Activated CD4-positive, alpha-beta T cell treated with anti-CD3 and anti-CD28 coated beads, Interleukin-2, amount 50 U/mL, for 16 hours (primary cell): ENCODE measurements at regions not wholly inside any gene's neighbourhood (a gene's known extent, or its start where the extent isn't known, plus 50 kb on each side); places are given as distances from the start of the nearest gene placed in this dataset.

ENCODE experiments used
- DNase-seq: peaks from one replicate; pipeline ENCODE4 v3.0.0-alpha.2; 2020

DNA sequence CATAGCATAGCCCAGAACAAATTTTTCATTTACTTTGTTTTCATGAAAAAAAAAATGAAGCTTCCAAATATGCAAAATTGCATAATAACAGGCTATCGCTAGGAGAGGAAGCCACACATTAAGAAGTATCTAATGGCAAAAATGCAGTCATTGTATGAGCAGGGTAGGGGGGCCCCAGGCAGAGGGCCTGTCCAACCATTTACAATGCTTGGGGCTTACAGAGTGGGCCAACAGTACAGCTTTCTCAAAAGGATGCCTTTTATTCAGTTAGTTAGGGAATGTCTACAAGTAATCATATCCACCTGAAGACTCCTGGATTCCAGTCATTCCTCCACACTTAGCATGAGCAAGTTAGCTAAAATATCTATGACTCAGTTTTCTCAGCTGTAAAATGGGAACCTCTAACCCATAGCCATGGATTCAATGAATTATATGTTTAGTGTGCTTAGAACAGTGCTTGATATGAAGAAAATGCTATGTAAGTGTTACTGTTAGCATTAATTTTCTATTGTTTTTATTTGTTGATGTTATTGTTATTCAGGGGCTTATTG lies 117.7 kb downstream of the GAS1 start:
- no peak for DNase-seq

DNA sequence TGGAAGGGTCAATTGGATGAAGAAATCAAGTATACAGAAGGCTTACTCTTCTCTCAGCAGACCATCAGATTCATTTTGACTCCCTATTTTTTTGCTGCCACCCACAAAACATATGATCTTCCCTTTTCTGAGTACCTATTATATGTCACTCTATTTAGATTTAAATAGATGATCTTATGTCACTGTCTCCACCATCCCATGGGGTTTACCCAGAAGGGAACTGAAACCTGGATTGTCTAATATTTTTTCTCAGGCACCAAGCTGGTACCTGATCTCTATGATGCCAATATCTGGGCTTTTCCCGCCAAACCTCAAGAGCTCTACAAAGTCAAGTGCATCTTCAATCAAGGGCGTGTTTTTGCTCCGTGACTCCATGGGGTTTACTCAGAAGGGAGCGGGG lies 118.7 kb downstream of the GAS1 start:
- DNase-seq, result no peak

DNA sequence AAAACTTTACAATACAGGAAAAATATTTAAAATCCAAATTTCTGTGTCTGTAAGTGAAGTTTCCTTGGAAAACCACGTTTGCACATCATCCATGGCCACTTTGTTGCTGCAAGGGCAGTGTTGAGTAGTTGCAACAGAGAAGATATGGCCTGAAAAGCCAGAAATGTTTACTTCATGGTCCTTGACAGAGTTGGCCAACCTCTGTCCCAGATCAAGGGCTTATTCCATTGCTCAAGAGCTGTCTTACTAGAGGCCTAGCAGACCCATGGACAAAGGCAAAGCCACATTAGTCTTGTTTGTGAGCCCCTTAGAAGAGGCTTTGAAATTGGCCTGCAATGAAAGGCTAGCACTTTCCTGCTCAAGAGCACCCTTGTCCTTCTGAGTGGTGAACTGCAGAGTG lies 119.4 kb downstream of the GAS1 start:
- DNase-seq, result no peak

DNA sequence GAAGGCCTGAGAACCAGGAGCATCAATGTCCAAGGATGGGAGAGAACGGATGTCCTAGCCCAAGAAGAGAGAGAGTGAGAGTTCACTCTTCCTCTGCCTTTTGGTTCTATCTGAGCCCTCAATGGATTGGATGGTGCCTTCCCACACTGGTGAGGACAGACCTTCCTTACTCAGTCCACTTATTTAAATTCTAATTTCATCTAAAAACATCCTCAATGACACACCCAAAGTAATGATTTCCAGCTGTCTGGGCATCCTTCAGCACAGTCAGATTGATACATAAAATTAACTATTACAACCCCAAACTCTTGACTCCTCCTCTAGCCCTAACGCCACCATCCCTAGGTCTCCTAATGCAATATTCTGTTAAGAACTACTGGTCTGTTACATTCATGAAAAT lies 122.0 kb downstream of the GAS1 start:
- no peak for DNase-seq

DNA sequence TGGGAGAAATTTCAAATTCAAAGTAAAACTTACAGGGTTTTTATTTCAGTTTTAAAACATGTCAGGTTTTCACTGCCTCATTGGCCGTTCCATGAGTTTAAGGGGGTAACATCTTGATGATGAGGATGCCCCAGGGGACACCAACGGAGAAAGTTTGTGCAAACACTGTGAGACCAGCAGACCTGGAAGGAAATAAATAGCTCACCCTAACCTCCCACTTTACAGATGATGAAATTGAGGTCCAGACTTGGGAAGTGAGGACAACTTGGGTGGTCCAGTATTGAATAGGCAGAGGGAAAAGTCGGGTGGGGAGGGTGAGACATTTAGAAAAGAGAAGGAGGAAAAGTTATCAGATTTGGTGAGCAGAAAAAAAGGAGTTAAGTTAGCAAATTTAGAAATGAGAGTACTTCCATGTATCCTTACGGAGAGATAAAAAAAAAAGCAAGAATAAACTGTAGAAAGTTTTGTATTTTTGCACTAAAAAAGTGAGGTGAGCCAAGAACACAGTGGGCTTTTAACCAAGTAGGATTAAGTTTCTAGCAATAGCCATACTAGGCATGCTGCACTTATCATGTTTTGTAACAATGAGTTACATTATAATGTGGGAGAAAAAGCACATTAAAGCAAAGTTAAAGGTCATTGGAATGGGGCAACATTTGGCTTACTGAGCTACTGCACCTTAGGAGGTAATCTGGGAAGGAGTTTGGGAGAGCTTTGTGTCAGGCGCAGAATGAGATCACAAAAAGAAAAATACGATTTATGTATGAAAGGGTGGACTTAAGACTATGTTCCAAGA lies 125.1 kb downstream of the GAS1 start:
- no peak for DNase-seq

DNA sequence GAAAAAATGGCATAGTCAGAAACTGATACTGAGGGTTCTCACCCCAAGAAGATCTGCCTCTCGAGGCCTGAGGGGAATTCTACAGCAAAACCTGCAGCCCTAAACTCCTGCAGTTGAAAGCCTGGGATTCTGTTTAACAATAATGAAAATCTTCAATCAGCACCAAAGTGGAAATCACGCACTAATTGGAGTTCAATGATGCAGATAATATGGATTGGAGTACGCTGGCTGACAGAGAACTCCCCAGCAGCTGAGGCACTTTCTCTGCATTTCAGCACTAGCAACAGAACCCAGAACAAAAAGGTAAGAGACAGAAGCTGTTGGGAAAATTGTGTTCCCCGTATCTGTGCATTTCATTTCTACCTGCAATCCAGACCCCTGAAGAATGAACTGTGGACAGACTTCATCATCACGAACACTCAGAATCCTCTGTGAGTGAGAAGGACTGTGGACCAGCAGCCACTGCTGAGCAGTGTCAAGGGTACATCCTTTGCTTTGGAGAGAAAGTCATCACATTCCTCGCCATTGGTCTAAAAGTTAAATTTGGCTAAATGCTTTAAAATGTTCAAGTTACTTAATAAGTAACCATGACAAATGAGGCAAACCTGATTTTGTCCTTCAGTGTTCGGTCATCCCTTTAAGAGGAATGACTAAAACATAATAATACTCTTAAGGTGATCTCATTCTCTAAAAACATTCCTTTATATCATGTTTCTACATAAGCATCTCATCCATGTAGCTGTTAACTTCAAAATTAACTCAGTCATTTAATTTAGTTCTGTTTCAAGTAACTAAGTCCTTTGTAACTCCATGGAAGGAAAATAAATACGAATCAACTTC lies 126.1 kb downstream of the GAS1 start:
- no peak for DNase-seq

DNA sequence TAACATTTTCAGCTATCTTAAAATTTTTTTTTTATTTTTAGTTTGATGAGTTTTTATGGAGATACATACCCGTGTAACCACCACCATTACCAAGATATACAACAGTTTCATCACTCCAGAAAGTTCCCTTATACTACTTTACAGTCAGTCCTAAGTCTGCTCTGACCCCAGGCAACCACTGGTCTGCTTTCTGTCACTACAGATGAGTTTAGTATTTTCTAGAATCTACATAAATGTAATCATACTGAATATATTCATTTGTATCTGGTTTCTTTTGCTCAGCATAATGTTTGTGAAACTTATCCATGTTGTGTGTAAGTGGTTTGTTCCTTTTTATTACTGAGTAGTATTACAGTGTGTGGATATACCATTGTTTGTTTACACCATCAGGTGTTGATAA lies 127.8 kb downstream of the GAS1 start:
- DNase-seq, result no peak

DNA sequence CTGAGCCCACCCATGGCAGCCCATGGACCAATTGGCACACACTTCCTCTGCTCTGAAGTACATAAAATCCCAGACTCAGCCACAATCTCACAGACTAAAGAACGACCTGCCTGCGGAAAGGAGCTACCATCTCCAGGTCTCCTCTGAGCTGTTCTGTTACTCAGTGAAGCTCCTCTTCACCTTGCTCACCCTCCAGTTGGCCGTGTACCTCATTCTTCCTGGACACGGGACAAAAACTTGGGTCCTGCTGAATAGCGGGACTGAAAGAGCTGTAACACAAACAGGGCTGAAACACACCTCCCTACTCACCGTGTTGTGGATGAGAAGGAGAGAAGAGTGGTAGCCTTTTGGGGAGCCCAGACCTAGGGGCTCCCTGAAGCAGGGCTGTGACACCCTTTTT lies 128.7 kb downstream of the GAS1 start:
- no peak for DNase-seq

DNA sequence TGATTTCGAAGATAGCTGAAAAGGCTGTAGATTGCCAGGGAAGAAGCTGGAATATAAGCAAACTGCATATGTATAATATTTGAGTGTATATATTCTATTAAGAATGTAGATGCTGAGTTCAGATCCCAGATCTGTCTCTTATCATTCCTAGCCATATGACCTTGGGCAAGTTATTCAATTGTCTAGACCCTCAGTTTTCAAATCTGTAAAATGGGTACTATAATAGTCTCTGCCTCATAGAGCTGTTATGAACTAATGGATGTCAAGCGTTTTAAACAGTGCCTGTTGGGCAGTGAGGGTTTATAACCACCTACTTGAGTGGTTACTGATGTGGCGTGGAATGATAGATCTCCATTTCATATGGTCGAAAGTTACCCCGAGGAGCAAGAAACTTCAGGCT lies 130.4 kb downstream of the GAS1 start:
- no peak for DNase-seq

DNA sequence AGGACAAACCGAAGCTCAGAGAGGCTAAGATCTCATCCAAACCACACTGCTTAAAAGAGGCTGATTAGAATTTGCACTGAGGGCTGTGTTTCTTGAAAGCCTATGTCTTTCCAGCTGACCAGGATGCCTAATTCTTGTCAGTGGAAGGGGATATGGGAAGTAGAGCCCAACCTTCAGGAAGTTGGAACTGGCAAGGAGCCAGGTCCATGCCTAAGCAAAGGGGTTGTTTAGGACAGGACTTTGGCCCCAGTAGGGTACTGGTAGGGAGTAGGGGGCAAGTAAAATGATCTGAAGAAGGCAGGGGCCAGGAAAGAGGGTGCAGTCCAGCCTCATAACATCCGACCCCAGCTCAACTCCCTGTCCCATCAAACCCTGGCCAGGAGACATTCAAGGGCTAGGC lies 130.9 kb downstream of the GAS1 start:
- DNase-seq, result no peak

DNA sequence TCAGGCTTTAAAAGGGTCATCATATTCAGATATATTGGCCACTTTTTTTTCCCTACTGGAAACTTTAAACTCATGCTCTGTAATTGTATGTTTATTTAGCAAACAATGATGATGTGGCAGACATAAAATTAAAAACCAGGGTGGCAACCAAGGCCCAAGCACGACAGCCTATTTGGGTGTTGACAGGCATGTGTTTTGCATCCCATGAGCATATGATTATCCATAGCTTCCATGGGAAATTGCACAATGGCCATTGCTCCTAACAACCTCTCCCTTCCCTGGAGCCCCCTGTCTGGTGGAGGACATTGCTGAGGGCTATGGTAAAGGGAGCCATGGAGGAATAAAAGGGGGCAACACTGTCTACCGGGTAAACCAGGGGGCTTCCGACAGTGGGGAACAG lies 134.7 kb downstream of the GAS1 start:
- no peak for DNase-seq

DNA sequence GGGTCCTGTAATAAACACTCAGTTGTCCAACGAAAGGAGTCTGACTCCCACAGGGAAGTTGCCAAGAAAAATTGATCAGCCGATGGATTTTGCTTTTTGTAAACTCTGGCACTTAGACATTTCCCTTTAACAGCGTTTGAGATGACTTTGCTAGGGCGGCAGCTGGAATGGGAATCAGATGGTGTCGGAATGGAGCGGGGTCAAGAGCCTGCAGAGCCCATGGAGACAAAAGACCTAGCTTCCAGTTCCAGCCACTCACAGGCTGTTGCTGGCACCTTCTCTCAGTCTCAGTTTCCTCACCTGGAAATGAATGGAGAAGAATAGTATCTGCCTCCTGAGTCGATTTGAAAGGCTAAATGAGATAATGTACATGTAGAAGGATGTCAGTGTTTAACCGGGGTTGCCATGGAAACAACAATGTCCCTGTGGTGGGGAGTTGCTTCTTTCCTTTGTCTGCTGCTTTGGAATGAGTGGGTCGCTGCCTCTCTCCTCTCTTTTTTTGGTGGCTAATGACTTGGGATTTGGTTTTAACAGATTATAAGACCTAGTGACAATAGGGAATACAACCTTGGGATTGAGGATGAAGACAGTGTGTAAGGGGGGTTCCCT lies 137.4 kb downstream of the GAS1 start:
- DNase-seq, result no peak

DNA sequence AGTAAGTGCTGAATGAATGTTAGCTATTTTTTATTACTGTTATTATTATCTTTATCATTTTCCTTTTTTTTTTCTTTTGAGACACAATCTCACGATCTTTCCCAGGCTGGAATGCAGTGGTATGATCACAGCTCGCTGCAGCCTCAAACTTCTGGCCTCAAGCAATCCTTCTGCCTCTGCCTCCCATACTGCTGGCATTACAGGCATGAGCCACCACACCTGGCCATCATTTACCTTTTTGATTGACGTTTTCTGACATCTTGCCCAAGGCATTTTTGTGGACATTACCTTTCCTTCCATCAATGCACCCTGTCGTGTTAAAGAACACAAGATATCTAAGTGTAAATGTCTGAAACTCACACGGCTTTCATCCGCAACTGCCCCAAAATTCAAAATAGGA lies 138.2 kb downstream of the GAS1 start:
- DNase-seq, result no peak

DNA sequence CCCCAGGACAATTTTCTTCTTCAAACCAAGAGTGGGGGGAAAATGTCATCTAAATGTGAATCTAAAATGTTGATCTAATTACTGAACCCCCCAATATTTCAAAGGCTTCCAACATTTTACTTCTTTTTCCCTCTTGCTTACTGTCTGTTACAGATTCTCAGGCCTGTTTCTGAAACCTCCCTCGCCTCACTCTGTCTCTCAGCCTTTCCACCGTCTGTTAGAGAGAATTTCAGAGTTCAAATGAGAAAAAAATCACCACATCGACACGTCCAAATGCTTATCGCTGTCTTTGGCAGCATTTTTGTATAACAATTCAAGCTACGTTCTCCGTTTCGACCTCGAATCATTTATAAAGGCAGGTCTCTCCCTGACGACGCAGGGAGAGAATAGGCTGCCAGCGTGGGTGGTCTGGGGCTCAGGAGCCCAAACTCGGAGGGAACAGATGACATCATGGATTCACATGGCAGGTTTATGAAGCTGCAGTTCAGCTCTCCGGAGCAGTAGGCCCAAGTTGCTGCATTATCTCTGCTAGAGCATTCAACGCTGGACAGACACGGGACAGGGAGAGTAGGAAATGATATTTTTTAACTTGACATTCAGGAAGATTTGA lies 139.8 kb downstream of the GAS1 start:
- no peak for DNase-seq

DNA sequence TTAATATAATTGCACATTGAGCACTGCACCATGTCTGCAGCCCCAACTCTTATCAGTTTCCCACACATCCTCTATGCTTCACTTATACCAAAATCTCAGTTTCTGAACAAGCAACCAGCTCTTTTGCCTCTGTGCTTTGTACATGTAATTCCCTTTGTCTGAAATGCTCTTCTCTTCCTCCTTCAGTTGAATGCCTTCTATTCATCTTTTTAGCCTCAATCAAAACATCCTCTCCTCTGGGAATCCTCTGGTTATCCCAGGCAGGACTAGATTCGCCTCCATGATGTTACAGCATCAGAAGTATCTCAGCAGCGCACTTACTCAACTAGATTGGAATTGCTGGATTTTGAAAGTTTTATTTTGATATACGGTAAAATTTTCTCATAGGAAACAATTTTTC lies 143.3 kb downstream of the GAS1 start:
- DNase-seq, result no peak

DNA sequence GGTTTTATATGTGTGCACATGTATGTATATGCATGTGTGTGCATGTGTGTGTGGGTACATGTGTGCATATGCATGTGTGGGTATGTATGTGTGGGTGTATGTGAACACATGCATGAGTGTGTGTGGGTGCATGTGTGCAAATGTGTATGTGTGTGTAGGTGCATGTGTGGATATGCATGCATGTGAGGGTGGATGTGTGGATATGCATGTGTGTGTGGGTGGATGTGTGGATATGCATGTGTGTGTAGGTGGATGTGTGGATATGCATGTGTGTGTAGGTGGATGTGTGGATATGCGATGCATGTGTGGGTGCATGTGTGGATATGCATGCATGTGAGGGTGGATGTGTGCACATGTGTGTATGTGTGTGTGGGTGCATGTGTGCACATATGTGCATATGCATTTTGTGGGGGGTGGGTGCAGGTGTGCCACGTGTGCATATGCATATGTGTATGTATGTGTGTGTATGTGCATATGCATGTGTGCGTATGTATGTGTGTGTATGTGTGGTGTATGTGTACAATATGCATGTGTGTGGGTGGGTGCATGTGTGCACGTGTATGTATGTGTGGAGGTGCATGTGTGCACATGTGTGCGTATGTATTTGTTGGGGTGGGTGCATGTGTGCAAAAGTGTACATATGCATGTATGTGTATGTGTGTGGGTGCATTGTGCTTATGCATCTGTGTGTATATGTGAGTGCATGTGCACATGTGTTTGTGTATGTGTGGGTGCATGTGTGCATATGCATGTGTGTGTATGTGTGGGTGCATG lies 144.2 kb downstream of the GAS1 start:
- DNase-seq, result no peak

DNA sequence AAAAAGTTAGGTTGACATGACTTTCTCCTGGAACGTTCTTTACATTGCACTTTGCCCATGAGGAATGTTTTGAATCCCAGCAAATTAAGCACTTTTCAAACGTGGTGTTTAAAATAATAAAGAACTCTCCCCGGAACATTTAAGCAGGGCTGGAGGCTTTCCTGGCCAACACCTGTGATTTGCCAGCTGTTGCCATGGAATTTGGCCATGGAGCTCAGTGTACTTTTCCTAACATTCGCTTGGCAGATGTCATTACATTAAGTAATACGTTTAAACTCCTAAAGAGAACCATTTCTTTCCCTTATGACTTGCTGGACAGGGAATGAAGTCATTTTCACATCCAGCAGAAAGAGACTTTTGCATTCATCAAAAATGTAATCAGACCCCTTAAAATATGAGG lies 146.1 kb downstream of the GAS1 start:
- no peak for DNase-seq

DNA sequence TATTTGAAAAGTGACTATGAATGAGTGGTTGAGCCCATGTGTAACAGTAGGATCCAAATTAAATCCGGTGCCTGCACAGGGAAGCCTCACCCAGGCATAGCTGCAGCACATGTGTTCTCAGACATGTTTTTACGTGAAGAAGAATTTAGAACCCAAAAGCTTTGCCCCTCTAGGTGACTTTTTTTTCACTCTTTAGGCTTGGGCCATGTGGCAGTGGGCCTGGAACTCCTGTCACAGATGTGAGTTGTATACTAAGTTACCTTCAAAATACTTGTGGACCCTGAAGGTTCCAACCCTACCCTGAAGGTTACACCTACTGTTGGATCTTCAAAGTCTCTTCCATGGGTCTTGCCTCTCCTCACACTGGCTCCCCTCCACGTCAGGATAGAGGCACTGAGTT lies 146.6 kb downstream of the GAS1 start:
- DNase-seq, result no peak

DNA sequence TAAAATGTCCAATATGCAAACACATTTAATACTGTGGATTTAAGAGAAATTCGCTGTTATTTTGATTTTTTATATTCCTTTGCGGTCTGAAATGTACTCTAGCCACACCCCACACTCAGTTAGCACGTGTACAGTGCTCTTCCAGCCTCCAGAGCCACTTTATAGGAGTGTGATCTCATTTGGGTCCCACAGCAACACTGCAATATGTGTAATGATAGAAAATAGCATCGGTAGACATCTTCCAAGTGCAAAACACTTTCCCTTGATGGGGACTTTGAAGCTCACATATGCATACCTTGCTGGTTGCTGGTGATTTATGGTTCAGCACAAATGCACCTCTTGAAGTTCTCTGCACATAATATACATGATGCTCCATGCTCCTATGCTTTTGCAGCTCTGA lies 148.3 kb downstream of the GAS1 start:
- DNase-seq, result no peak

DNA sequence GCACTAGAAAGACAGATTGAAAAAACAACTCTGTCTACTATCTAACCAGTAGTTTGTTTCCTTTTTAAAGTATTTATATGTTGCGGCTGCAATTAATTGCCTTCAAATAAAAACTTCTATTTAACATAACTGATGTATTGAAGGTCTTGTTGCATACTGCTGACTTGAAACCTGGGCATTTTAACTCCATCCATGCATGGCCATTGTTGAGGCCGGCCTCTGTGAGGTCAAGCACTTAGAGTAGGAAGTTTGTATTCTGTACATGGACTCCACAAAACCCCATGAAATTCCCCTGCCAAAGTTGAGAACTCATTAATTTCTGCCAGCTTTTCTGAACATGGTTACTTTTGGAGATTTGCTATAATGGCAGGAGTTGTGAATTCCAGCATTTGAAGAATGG lies 150.6 kb downstream of the GAS1 start:
- no peak for DNase-seq

DNA sequence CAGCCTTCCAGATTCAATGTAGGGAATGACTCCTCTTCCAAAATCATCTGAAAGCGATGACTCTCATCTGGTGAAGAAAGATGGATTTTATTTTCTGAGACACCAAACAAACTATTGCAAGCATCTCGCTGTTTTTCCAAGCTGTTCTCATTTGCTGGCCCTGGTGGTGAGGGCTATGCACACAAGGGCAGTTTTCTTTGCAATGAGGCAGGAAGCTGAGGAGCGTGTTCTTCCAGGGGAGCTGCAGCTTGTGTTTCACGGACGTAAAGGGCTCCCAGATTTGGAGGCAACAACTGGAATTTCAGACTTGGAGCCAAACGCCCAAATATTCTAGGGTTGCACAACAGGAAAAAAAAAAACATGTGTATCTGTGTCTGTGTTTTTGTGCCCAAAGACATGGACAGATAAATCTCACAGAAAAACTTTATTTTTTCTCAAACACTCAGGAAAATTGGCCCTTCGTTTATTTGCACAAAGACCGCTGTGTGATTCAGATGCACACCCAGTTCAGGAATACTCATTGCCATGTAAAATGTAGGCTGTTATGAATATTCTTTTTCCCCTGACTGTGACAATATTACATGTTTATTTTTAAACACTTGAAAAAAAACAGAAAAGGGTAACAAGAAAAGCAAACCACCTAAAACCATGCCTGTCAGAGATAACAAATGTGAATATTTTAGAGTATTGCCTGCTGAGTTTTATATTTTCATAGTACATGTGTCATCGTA lies 151.3 kb downstream of the GAS1 start:
- no peak for DNase-seq

DNA sequence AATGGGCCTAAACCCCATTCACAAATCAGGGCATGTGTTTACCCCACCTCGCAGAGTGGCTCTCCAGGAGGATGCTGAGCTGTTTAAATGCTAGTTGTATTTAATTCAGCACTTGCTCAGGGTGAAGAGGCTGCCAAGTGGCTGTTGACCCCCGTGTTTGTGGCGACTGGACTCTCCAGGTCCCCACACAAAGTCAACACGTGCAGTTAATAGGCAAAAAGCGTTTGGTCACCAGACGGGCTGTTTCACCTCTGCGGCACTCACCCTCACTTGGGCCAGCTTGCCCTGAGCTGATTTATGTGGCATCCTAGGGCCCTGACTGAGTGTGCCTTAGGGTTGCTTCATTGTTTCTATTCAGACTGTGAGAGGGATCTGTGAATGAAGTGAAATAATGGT lies 152.3 kb downstream of the GAS1 start:
- no peak for DNase-seq
